UCSD-AML1 (cell line): ENCODE measurements at regions not wholly inside any gene's neighbourhood (a gene's known extent, or its start where the extent isn't known, plus 50 kb on each side); places are given as distances from the start of the nearest gene placed in this dataset.

Experiments used
- DNase-seq: peaks from one replicate; lab custom pipeline; 2025; ENCODE audit not compliant: unreplicated experiment; lab: John Stamatoyannopoulos, UW

- DNase-seq, result no peak
These were observed 66.5 kb upstream of the PROX1 start for GRCh38 chr1:213921311-213921710.

- DNase-seq, result no peak
These were observed 66.1 kb upstream of the PROX1 start for GRCh38 chr1:213921712-213922111.

- DNase-seq, result no peak
These were observed 62.1 kb upstream of the PROX1 start for GRCh38 chr1:213925531-213926182.

- no peak for DNase-seq
These were observed 59.9 kb upstream of the PROX1 start for GRCh38 chr1:213927846-213928245.

GRCh38 chr1:213929398-213929797 lies 58.4 kb upstream of the PROX1 start:
- no peak for DNase-seq

GRCh38 chr1:213931836-213932235 lies 55.9 kb upstream of the PROX1 start:
- no peak for DNase-seq

- no peak for DNase-seq
These were observed 54.4 kb upstream of the PROX1 start for GRCh38 chr1:213933336-213933735.

- DNase-seq, result no peak
These were observed 53.1 kb upstream of the PROX1 start for GRCh38 chr1:213934649-213935048.

- DNase-seq, result no peak
These were observed 51.2 kb upstream of the PROX1 start for GRCh38 chr1:213936571-213936970.
